ENCODE measurements at regions not wholly inside any gene's neighbourhood (a gene's known extent, or its start where the extent isn't known, plus 50 kb on each side); places are given as distances from the start of the nearest gene placed in this dataset.

GRCh38 chr10:78785066-78785465 is 283.7 kb upstream of the ZMIZ1 start:
- peaks cover 0 to 19% (median 13%) of the 10 kb centered on the region in 5 donors for H3K4me1 ChIP-seq (ENCODE audit: control insufficient read depth in 5 of 5, insufficient read depth in 5 of 5, low read length in 5 of 5)
- no peaks in the 10 kb centered on the region for H3K27me3 ChIP-seq (ENCODE audit: control insufficient read depth in 3 of 3, insufficient read depth in 3 of 3, low read length in 2 of 3)
- H3K4me3 ChIP-seq = no peak overlapping the region
- no peaks in the 10 kb centered on the region for H3K36me3 ChIP-seq (ENCODE audit: control insufficient read depth in 4 of 4, insufficient read depth in 4 of 4, low read length in 4 of 4)
- no peak overlapping the region for H3K9ac ChIP-seq (ENCODE audit: insufficient read depth in 1 of 2, low read length in 2 of 2)
- 72 to 88% methylated on average over 4 of the region's 4 CpGs for WGBS, 2 donors
- ATAC-seq (ENCODE audit: insufficient read depth, low FRiP score) (no peak), DNase-seq (peak in 1 of 3 donors; percentile 30)
- peaks cover 0 to 6% (median 0%) of the 10 kb centered on the region in 4 donors for H3K9me3 ChIP-seq (ENCODE audit: control insufficient read depth in 4 of 4, insufficient read depth in 3 of 4, low read length in 3 of 4)
- no peak for TF ChIP-seq CTCF (IDR thresholded peaks at IDR 0.05; ENCODE audit: control extremely low read depth, extremely low read depth)
- no peak overlapping the region for H3K27ac ChIP-seq (ENCODE audit: low read depth in 1 of 2, low read length in 1 of 2)

GRCh38 chr10:78785991-78786390 is 282.8 kb upstream of the ZMIZ1 start:
- ATAC-seq (ENCODE audit: insufficient read depth, low FRiP score) (no peak), DNase-seq (no peak)
- Histone ChIP-seq H3K4me3 (no peak overlapping the region), H3K27me3 (ENCODE audit: control insufficient read depth in 3 of 3, insufficient read depth in 3 of 3, low read length in 2 of 3) (no peaks in the 10 kb centered on the region), H3K27ac (ENCODE audit: low read depth in 1 of 2, low read length in 1 of 2) (no peak overlapping the region), H3K36me3 (ENCODE audit: control insufficient read depth in 4 of 4, insufficient read depth in 4 of 4, low read length in 4 of 4) (no peaks in the 10 kb centered on the region), H3K9me3 (ENCODE audit: control insufficient read depth in 4 of 4, insufficient read depth in 3 of 4, low read length in 3 of 4) (peaks cover 0 to 6% (median 0%) of the 10 kb centered on the region in 4 donors), H3K4me1 (ENCODE audit: control insufficient read depth in 5 of 5, insufficient read depth in 5 of 5, low read length in 5 of 5) (peaks cover 0 to 19% (median 13%) of the 10 kb centered on the region in 5 donors), H3K9ac (ENCODE audit: insufficient read depth in 1 of 2, low read length in 2 of 2) (no peak overlapping the region)
- WGBS, 2 donors = 89 to 92% methylated on average over 6 of the region's 6 CpGs
- no peak for TF ChIP-seq CTCF (IDR thresholded peaks at IDR 0.05; ENCODE audit: control extremely low read depth, extremely low read depth)

GRCh38 chr10:78787125-78787524 is 281.6 kb upstream of the ZMIZ1 start:
- Histone ChIP-seq H3K9ac (ENCODE audit: insufficient read depth in 1 of 2, low read length in 2 of 2) (no peak overlapping the region), H3K4me1 (ENCODE audit: control insufficient read depth in 5 of 5, insufficient read depth in 5 of 5, low read length in 5 of 5) (peaks cover 0 to 19% (median 13%) of the 10 kb centered on the region in 5 donors), H3K36me3 (ENCODE audit: control insufficient read depth in 4 of 4, insufficient read depth in 4 of 4, low read length in 4 of 4) (no peaks in the 10 kb centered on the region), H3K9me3 (ENCODE audit: control insufficient read depth in 4 of 4, insufficient read depth in 3 of 4, low read length in 3 of 4) (peaks cover 0 to 6% (median 0%) of the 10 kb centered on the region in 4 donors), H3K27ac (ENCODE audit: low read depth in 1 of 2, low read length in 1 of 2) (no peak overlapping the region), H3K27me3 (ENCODE audit: control insufficient read depth in 3 of 3, insufficient read depth in 3 of 3, low read length in 2 of 3) (no peaks in the 10 kb centered on the region), H3K4me3 (no peak overlapping the region)
- WGBS, 2 donors = 45 to 54% methylated on average over 2 of the region's 2 CpGs
- ATAC-seq (ENCODE audit: insufficient read depth, low FRiP score) = no peak
- peak in 2 of 3 donors; percentile 48 to 50 for DNase-seq
- TF ChIP-seq CTCF (IDR thresholded peaks at IDR 0.05; ENCODE audit: control extremely low read depth, extremely low read depth) = no peak

Data from lung (tissue), 11 donors.